Myocyte (in vitro differentiated cells): ENCODE measurements at regions not wholly inside any gene's neighbourhood (a gene's known extent, or its start where the extent isn't known, plus 50 kb on each side); places are given as distances from the start of the nearest gene placed in this dataset.
"Not testable (repeated sequence)": the region's sequence is repeated elsewhere in the genome, so short reads cannot be mapped to it uniquely, and the experiment has no call there.

ENCODE experiments used
- DNase-seq: peaks from one replicate; pipeline ENCODE4 v3.0.0-alpha.2; 2012; ENCODE audit warnings: low read depth

DNA sequence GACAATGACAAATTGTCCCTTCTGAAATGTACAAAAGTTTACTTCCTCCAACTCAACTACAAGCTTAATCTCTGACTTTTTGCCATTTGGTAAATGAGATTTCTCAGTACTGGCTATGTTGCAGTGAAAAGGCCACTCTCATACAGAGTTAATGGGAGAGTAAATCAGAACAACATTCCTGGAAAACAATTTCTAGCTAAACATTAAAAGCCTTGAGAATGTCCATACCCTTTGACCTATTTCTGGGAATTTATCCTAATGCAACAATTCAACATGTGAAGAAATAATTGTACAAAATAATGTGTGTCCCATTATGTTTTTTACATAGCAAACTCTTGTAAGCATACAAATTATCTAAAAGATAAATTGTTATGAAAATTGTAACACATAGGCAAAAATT lies 56.3 kb upstream of the SPEF2 start:
- no peak for DNase-seq

GRCh38 chr5:35557748-35558147 lies 59.9 kb upstream of the SPEF2 start:
- DNase-seq = no peak

DNA sequence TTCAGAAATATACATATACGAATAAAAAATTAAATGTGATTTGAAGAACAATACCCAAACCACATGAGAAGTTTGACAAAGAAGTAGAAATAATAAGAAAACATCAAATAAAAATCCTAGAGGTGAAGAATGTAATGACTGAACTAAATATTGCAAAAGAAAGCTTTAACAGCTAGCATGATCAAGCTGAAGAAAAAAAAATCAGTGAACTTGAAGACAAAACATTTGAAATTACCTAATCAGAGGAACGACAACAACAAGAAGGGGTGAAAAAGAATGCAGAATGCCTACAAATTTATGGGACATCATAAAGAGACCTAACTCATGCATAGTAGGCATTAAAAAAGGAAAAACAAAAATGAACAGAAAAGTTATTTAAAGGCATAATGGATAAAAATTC lies 60.5 kb upstream of the SPEF2 start:
- no peak for DNase-seq

DNA sequence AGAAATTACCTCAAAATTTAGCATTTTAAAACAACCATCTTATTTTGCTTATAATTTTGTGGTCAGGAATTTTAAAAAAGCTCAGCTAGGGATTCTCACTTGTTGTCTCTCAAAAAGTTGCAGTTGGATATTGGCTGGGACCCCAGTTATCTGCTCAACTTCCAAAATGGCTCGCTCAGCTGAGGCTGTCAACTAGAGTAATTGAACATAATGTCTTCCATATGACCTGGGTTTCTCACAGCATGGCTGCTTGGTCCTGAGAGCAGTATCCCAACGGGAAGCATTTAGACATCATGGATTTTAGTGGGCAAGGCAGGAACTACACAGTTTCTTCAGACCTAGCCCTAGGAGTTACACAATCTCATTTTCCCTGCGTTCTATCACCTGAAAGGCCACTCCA lies 63.6 kb upstream of the SPEF2 start:
- no peak for DNase-seq

GRCh38 chr5:35545190-35545589 lies 72.5 kb upstream of the SPEF2 start:
- DNase-seq = no peak

GRCh38 chr5:35543408-35543807 lies 74.3 kb upstream of the SPEF2 start:
- DNase-seq = peak; percentile 3

- DNase-seq = no peak
Observed at GRCh38 chr5:35540002-35540401, 77.7 kb upstream of the SPEF2 start.

DNA sequence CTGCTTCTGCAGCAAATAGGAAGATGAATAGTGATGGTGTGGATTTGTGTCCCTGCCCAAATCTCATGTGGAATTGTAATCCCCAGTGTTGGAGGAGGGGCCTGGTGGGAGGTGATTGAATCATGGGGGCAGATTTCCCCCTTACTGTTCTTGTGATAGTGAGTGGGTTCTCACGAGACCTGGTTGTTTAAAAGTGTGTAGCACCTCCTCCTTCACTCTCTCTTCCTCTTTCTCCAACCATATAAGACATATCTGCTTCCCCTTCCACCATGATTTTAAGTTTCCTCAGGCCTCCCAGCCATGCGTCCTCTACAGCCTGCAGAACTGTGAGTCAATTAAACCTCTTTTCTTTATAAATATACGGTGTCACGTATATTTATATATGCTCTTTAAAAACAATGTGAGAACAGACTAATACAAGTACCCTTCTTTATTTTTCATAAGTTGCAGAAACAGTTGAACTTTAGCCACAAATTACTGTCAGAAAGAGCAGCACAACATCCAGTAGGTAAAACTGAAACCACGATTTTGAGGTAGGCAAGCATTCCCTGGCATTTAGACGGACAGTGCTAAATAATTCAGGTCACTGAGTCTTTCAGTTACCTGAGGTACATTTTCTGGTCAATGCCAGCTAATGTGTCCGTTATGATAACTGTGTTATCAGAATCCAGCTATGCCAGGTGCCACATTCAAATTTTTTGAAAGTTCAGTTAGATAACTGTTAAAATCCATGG lies 79.3 kb upstream of the SPEF2 start:
- DNase-seq = no peak

DNA sequence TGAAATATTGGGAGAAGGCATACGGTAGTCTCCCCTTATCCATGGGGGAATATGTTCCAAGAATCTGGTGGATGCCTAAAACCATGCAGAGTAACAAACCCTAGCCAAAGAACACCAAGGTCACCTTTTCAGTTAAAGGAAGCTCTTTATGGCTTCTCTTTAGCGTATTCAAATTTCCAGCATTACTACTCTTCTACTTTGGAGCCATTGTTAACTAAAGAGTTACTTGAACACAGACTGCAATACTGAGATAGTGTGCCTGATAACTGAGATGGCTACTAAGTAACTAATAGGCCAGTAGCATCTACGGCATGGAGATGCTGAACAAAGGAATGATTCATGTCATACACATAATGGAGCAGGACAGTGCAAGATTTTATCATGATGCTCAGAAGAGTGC lies 84.5 kb upstream of the SPEF2 start:
- DNase-seq = no peak

DNA sequence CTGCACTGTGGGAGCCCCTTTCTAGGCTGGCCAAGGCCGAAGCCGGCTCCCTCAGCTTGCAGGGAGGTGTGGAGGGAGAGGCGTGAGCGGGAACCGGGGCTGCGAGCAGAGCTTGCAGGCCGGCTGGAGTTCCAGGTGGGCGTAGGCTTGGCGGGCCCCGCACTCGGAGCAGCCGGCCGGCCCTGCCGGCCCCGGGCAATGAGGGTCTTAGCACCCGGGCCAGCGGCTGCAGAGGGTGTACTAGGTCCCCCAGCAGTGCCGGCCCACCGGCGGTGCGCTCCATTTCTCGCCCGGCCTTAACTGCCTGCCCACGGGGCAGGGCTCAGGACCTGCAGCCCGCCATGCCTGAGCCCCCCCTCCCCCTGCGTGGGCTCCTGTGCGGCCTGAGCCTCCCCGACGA lies 86.1 kb upstream of the SPEF2 start:
- DNase-seq = not testable (repeated sequence)

GRCh38 chr5:35518104-35518503 lies 99.6 kb upstream of the SPEF2 start:
- DNase-seq = no peak

- no peak for DNase-seq
Observed at GRCh38 chr5:35516271-35516670, 101.4 kb upstream of the SPEF2 start.

GRCh38 chr5:35513612-35514011 lies 104.1 kb upstream of the SPEF2 start:
- DNase-seq = no peak

DNA sequence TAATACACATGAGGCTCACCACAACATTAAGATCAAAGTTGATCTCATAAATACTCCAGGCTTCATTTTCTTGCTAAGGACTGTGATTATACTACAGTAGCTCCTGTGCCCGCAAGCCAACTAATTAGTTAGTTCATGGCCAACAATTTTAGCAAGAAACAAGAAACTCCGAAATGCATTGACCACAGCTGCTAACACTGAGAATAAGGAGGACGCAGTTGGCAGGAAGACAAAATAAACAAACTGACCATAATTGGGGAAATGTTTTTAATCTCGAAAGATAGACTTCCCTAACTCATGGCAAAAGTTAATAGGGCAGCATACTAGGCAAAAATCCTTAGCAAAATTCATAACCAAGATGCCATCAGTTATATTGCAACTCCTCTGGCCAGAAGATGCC lies 115.5 kb upstream of the SPEF2 start:
- DNase-seq = peak; percentile 6

- DNase-seq = no peak
Observed at GRCh38 chr5:35488791-35489190, 128.9 kb upstream of the SPEF2 start.

DNA sequence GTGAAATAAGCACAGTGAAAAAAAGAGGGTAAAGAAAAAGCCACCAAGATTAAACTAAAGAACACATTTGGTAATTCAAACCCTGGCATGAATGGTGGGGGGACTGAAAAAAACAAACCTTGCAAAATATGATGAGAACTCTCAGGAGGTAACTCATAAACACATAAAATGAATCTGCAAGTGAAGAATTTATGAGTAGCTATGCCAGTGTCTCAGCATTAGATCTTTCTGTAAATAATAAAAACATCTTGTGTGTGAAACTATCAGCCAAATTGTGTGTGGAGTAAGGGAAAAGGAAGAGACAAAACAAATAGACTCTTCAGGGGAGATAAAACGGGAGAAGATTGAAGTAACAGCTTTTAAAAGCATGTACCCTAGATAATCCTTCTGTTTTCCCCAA lies 129.6 kb upstream of the SPEF2 start:
- no peak for DNase-seq

GRCh38 chr5:35487233-35488025 lies 130.2 kb upstream of the SPEF2 start:
- DNase-seq = no peak

GRCh38 chr5:35485487-35485886 lies 132.2 kb upstream of the SPEF2 start:
- no peak for DNase-seq

DNA sequence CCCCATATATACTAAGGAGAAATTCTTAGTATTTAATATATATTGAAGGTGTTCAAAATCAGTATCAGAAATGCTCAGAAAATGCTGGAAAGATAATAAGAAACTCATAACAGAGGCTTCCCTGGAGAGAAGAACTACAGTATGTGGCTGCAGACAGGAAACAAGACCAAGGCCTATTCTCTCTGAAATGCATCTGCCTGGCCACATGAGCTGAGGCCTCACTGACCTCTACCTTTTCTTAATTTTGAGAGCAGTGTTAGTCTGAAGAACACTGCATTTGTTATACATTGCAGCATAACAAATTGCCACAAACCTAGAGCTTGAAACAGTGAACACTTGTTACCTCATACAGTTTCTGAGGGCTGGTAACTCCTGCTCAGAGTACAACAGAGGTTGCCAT lies 133.4 kb upstream of the SPEF2 start:
- DNase-seq = no peak

- DNase-seq = no peak
Observed at GRCh38 chr5:35483780-35484179, 133.9 kb upstream of the SPEF2 start.

- DNase-seq = no peak
Observed at GRCh38 chr5:35483191-35483590, 134.5 kb upstream of the SPEF2 start.

GRCh38 chr5:35482167-35482755 lies 135.4 kb upstream of the SPEF2 start:
- DNase-seq = no peak
